Gastrocnemius medialis (tissue), 4 donors: ENCODE measurements at regions not wholly inside any gene's neighbourhood (a gene's known extent, or its start where the extent isn't known, plus 50 kb on each side); places are given as distances from the start of the nearest gene placed in this dataset.

Source experiments
- ATAC-seq, 2 donors: fragments of 150-250 bp; one replicate each; pipeline ENCODE4 v1.9.1; 2016
- DNase-seq, 2 donors: peaks; one replicate each; pipeline ENCODE4 v3.0.0-alpha.2; 2019
- H3K27ac ChIP-seq, 4 donors: fragments of 200-600 bp; sonication (generic); 1 replicate in 1 of 4; 2 replicates in 3 of 4; pipeline ENCODE4 v1.5.1; 2016 to 2018; ENCODE audit warnings: mild to moderate bottlenecking in 2 of 4, moderate library complexity in 1 of 4
- H3K27me3 ChIP-seq, 3 donors: fragments of 200-600 bp; sonication (generic) in 2 of 3; 1 replicate in 1 of 3; 2 replicates in 2 of 3; pipeline versions ENCODE4 v1.5.1 to v1.6.0; 2016 to 2019; ENCODE audit warnings: mild to moderate bottlenecking in 1 of 3, moderate library complexity in 1 of 3
- H3K36me3 ChIP-seq, 2 donors: fragments of 200-600 bp; sonication (generic) in 1 of 2; one replicate each; pipeline ENCODE4 v1.5.1; 2017 to 2018
- H3K4me1 ChIP-seq, 2 donors: fragments of 200-600 bp; sonication (generic) in 1 of 2; one replicate each; pipeline ENCODE4 v1.5.1; 2016 to 2017; ENCODE audit warnings: mild to moderate bottlenecking in 2 of 2
- H3K4me3 ChIP-seq, 4 donors: fragments of 200-600 bp; sonication (generic) in 3 of 4; 1 replicate in 1 of 4; 2 replicates in 3 of 4; pipeline ENCODE4 v1.5.1; 2016 to 2019; ENCODE audit warnings: mild to moderate bottlenecking in 2 of 4
- H3K9me3 ChIP-seq, 3 donors: fragments of 200-600 bp; sonication (generic) in 2 of 3; 1 replicate in 1 of 3; 2 replicates in 2 of 3; pipeline ENCODE4 v1.5.1; 2016 to 2019
- CTCF ChIP-seq, 5 experiments: fragments of 450-650 bp in 3 of 5; fragments of 200-600 bp in 2 of 5; sonication (generic) in 2 of 5; IDR thresholded peaks in 4 of 5; conservative IDR thresholded peaks in 1 of 5; 1 replicate in 4 of 5; 2 replicates in 1 of 5; pipeline ENCODE4 v1.5.1; 2016 to 2019; ENCODE audit warnings: antibody characterized with exemption in 5 of 5, mild to moderate bottlenecking in 3 of 5, moderate library complexity in 3 of 5
- POLR2A ChIP-seq, 2 donors: fragments of 450-650 bp; IDR thresholded peaks; one replicate each; pipeline ENCODE4 v1.6.1; 2017; ENCODE audit warnings: antibody characterized with exemption in 2 of 2, mild to moderate bottlenecking in 2 of 2, moderate library complexity in 2 of 2
- in situ Hi-C, 4 donors: fragments of 200-750 bp; cut with MboI; loops; one replicate each; pipeline versions ENCODE4 v1.15.0 to v1.8.0; 2017; ENCODE audit warnings: low sequenced_read_pairs in 4 of 4
- intact Hi-C: fragments of 100-400 bp; cut with DNase I; formaldehyde crosslinking; loops from one replicate; pipeline ENCODE4 v1.15.1; 2023; ENCODE audit warnings: low total_unique reads

DNA sequence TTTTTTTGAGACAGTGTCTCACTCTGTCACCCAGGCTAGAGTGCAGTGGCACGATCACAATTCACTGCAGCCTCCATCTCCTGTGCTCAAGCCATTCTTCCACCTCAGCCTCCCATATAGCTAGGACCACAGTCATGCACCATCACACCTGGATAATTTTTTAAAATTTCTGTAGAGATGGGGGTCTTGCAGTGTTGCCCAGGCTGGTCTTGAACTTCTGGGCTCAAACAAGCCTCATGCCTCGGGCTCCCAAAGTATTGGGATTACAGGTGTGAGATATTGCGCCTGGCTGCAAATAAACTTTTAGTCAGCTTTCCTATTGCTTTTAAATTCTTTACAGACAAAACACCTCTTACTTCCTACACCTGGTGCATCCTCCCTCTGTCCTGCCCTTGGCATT, 102.1 kb upstream of the VEPH1 start:
- H3K27me3 ChIP-seq = no peaks in the 10 kb centered on the region
- no peaks in the 10 kb centered on the region for H3K36me3 ChIP-seq
- DNase-seq (no peak), ATAC-seq (no peak)
- no peak overlapping the region for H3K4me3 ChIP-seq
- no peak overlapping the region for H3K27ac ChIP-seq
- no peaks in the 10 kb centered on the region for H3K4me1 ChIP-seq
- in situ Hi-C loops (loop anchor here in 2 of 4 donors (25.0 kb wide), 1 partner anchor 932 kb away; no protein-coding TSS in a partner anchor), intact Hi-C loops (no loop called here)
- no peaks in the 10 kb centered on the region for H3K9me3 ChIP-seq
- TF ChIP-seq POLR2A (IDR thresholded peaks at IDR 0.05) = no peak
- no peak for TF ChIP-seq CTCF (IDR thresholded peaks at IDR 0.05 in 4 of 5, conservative IDR thresholded peaks at IDR 0.05 in 1 of 5)

DNA sequence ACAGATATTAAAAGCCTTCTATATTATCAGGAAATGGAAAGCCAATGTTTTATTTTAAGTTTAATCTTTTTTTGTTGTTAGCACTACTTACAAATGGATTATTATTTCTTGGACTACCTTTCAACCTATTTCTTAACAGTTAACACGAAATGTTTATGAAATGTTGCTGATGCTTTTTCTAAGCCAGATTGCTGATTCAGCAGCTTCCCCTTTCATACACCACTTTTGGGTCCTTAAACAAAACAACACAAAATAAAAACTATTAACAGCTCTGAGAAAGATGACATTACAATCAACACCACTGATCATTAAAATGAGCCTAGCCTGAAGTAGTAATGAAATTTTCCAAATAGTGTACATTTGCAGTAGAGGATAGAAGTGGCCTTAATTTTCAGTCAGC, 99.2 kb upstream of the VEPH1 start:
- DNase-seq = no peak
- ATAC-seq = no peak
- Histone ChIP-seq H3K9me3 (no peaks in the 10 kb centered on the region), H3K27ac (no peak overlapping the region), H3K27me3 (no peaks in the 10 kb centered on the region), H3K4me1 (no peaks in the 10 kb centered on the region), H3K4me3 (no peak overlapping the region), H3K36me3 (no peaks in the 10 kb centered on the region)
- TF ChIP-seq POLR2A (IDR thresholded peaks at IDR 0.05) = no peak
- no peak for TF ChIP-seq CTCF (IDR thresholded peaks at IDR 0.05 in 4 of 5, conservative IDR thresholded peaks at IDR 0.05 in 1 of 5)
- in situ Hi-C loops = loop anchor here in 2 of 4 donors (25.0 kb wide), 1 partner anchor 935 kb away; no protein-coding TSS in a partner anchor
- intact Hi-C loops = no loop called here

DNA sequence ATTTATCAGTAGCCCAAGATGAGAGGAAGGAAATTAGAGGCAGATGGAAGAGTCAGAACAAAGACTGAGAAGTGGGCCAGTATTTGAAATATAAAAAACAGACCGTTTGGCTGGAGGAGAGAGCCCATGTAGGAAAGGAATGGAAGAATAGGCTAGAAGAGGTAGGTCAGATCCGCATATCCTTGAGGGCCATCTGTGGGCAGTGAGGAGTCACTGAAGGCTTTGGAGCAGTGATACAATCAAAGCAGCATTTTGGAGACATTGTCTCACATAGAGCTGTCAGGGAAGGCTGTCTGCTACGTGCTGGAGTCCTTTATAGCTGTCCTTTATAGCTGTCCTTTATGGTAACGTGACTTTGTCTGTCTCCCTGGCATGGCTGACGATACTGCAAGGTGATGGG, 92.0 kb upstream of the VEPH1 start:
- Histone ChIP-seq H3K9me3 (no peaks in the 10 kb centered on the region), H3K4me3 (no peak overlapping the region), H3K36me3 (no peaks in the 10 kb centered on the region), H3K27ac (no peak overlapping the region), H3K4me1 (no peaks in the 10 kb centered on the region), H3K27me3 (no peaks in the 10 kb centered on the region)
- in situ Hi-C loops = no loop called here
- DNase-seq (no peak), ATAC-seq (no peak)
- TF ChIP-seq CTCF (IDR thresholded peaks at IDR 0.05 in 4 of 5, conservative IDR thresholded peaks at IDR 0.05 in 1 of 5) (no peak), POLR2A (IDR thresholded peaks at IDR 0.05) (no peak)
- intact Hi-C loops = no loop called here

GRCh38 chr3:157594413-157594812, 91.2 kb upstream of the VEPH1 start:
- no peaks in the 10 kb centered on the region for H3K4me1 ChIP-seq
- no peak overlapping the region for H3K27ac ChIP-seq
- H3K9me3 ChIP-seq = no peaks in the 10 kb centered on the region
- TF ChIP-seq CTCF (IDR thresholded peaks at IDR 0.05 in 4 of 5, conservative IDR thresholded peaks at IDR 0.05 in 1 of 5) (no peak), POLR2A (IDR thresholded peaks at IDR 0.05) (no peak)
- ATAC-seq (no peak), DNase-seq (no peak)
- in situ Hi-C loops (no loop called here), intact Hi-C loops (no loop called here)
- no peaks in the 10 kb centered on the region for H3K27me3 ChIP-seq
- no peak overlapping the region for H3K4me3 ChIP-seq
- H3K36me3 ChIP-seq = no peaks in the 10 kb centered on the region

DNA sequence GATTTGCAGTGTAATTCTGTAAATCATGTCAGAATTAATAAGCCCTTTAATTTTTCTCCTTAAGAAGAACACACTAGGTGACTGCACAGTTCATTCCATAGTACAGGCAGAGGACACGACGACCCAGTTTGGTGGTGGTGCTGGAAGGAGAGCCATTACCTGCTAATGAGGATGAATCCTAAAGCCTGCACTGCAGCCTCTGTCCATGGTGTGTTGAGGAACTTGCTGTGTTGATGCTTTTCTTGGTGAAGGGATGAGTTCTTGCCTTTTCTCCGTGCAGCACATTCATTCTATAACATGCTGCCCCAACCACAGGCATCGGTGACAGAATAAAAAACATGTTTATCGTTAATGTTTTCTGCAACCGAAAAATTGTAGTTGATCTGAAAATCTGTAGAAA, 89.6 kb upstream of the VEPH1 start:
- in situ Hi-C loops = no loop called here
- Histone ChIP-seq H3K9me3 (no peaks in the 10 kb centered on the region), H3K36me3 (no peaks in the 10 kb centered on the region), H3K4me1 (no peaks in the 10 kb centered on the region), H3K27me3 (no peaks in the 10 kb centered on the region), H3K27ac (no peak overlapping the region), H3K4me3 (no peak overlapping the region)
- DNase-seq (no peak), ATAC-seq (no peak)
- intact Hi-C loops = no loop called here
- TF ChIP-seq CTCF (IDR thresholded peaks at IDR 0.05 in 4 of 5, conservative IDR thresholded peaks at IDR 0.05 in 1 of 5) (no peak), POLR2A (IDR thresholded peaks at IDR 0.05) (no peak)
